Ectodermal cell (in vitro differentiated cells): ENCODE measurements at regions not wholly inside any gene's neighbourhood (a gene's known extent, or its start where the extent isn't known, plus 50 kb on each side); places are given as distances from the start of the nearest gene placed in this dataset.
"Not testable (repeated sequence)": the region's sequence is repeated elsewhere in the genome, so short reads cannot be mapped to it uniquely, and the experiment has no call there.

Source experiments
- H3K27ac ChIP-seq: 2 replicates; pipeline ENCODE4 v1.7.0; 2013; ENCODE audit warnings: mild to moderate bottlenecking, low read depth, low read length; ENCODE audit not compliant: insufficient read depth, poor library complexity, severe bottlenecking
- H3K27me3 ChIP-seq: 2 replicates; pipeline ENCODE4 v1.7.0; 2013; ENCODE audit warnings: mild to moderate bottlenecking, low read length; ENCODE audit not compliant: insufficient read depth, control insufficient read depth, poor library complexity, severe bottlenecking
- H3K36me3 ChIP-seq: one replicate; pipeline ENCODE4 v1.7.0; 2013; ENCODE audit warnings: low read length; ENCODE audit not compliant: control insufficient read depth, insufficient read depth
- H3K4me1 ChIP-seq: one replicate; pipeline ENCODE4 v1.7.0; 2013; ENCODE audit warnings: low read length; ENCODE audit not compliant: control insufficient read depth, insufficient read depth
- H3K4me3 ChIP-seq: 2 replicates; pipeline ENCODE4 v1.7.0; 2013; ENCODE audit warnings: low read depth, low read length, control low read depth; ENCODE audit not compliant: insufficient read depth
- H3K9me3 ChIP-seq: 2 replicates; pipeline ENCODE4 v1.7.0; 2013; ENCODE audit warnings: mild to moderate bottlenecking, low read length, moderate library complexity; ENCODE audit not compliant: control insufficient read depth
- WGBS, 2 experiments: methylation state at CpG; one replicate each; pipeline ENCODE4 v1.1.7; 2013; ENCODE audit warnings: missing lambda C conversion rate in 2 of 2; 5-methylcytosine and 5-hydroxymethylcytosine counted together

DNA sequence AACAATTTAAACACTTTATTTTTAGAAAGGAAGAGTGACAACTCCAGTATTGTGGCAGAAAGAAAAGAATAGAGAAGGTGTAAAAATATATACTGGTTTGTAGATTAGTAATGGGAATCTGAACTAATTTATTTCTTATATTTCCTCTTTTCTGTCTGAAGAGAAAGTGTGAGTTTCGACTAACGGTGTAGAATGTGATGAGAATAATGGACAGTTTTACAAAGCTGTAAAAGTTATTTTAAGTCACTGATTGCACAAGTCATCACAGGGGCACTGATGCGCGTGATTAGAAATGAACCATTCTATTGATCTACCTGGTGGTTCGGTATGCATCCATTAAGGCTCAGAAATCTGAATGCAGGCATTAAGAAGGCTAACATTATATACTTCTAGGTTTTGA, 158.5 kb upstream of the ATXN7L3B start:
- Histone ChIP-seq H3K27me3 (no peaks in the 10 kb centered on the region), H3K4me1 (no peaks in the 10 kb centered on the region), H3K27ac (no peak overlapping the region), H3K9me3 (no peaks in the 10 kb centered on the region), H3K4me3 (no peak overlapping the region), H3K36me3 (no peaks in the 10 kb centered on the region)
- WGBS, 2 experiments = 95 to 97% methylated on average over 5 of the region's 5 CpGs

DNA sequence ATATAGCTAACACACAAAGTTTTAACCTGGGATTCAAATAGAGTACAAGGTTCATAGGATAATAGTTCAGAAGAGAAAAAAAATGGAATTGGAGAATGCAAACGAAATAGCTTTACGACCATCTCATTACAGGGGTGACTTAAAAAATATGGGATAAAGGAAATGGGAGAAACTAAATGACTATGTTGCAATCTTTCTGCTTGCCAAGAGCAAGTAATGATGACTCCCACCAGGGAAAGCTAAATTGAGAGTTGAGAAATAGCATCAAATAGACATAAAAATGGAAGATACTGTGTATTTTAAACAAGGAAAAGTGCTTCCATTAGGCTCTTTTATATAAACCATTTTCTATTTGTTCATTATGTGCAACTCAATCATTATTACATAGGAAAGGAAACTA, 155.7 kb upstream of the ATXN7L3B start:
- Histone ChIP-seq H3K27me3 (no peaks in the 10 kb centered on the region), H3K4me1 (no peaks in the 10 kb centered on the region), H3K36me3 (no peaks in the 10 kb centered on the region), H3K9me3 (no peaks in the 10 kb centered on the region), H3K27ac (no peak overlapping the region), H3K4me3 (no peak overlapping the region)
- 95 to 98% methylated on average over 2 of the region's 2 CpGs for WGBS, 2 experiments

DNA sequence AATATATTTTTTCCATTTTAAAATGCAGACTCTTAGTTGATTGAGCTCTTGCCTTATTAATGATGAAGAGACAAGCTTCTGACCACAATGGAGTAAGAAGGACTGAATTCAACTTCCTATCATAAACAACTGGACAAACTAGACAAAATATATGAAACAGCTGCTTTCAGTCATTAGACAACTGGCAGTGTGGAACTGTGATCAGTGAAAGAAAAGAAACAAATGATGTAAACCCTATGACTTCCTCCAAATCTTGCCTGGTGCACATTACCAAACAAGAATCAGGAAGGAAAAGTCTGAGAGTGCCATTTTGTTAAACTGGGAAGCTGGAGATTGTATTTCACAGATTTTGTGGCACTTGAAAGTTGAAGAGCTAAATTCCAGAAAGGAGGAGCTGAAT, 154.7 kb upstream of the ATXN7L3B start:
- no peaks in the 10 kb centered on the region for H3K9me3 ChIP-seq
- no peaks in the 10 kb centered on the region for H3K36me3 ChIP-seq
- no peak overlapping the region for H3K4me3 ChIP-seq
- no peaks in the 10 kb centered on the region for H3K4me1 ChIP-seq
- H3K27me3 ChIP-seq = no peaks in the 10 kb centered on the region
- no peak overlapping the region for H3K27ac ChIP-seq

DNA sequence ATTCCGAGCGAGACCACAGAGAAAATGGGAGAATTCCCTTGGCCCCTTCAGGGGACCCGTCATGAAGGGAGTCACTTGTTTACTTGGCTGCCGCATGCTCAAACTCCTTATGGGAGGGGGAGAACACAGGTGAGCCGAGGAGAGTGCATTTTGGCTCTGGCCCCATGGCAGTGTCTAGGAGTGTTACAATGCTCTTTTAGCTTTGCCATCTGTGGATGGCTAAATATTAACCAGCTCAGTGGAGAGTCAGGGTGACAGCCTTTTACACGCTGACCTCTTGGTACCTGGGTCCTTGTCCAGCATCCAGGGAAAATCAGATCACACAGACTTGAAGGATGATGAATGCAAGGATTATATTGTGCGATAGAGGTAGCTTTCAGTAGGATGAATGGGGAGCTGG, 146.4 kb upstream of the ATXN7L3B start:
- 92 to 94% methylated on average over 7 of the region's 7 CpGs for WGBS, 2 experiments
- no peak overlapping the region for H3K27ac ChIP-seq
- H3K36me3 ChIP-seq = no peaks in the 10 kb centered on the region
- no peak overlapping the region for H3K4me3 ChIP-seq
- H3K4me1 ChIP-seq = no peaks in the 10 kb centered on the region
- H3K9me3 ChIP-seq = no peaks in the 10 kb centered on the region
- H3K27me3 ChIP-seq = no peaks in the 10 kb centered on the region

DNA sequence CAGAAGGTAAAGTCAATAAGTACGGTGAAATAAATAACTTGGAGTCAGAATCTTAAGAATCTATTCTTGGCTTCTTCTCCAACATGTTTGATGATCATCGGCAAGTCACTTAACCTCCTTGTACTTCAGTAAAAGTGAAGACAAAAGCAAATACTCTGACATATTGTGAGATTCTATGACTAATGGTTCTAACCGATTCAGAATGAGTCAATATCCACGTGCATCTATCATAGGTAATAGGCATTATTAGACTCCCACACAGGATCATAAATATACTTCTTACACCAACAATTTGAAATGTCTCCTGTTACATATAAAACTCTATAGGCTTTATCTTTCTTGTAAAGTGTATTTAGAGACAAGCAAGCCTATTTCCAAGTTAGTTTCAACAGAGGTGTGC, 144.4 kb upstream of the ATXN7L3B start:
- Histone ChIP-seq H3K27ac (no peak overlapping the region), H3K9me3 (no peaks in the 10 kb centered on the region), H3K36me3 (no peaks in the 10 kb centered on the region), H3K4me3 (no peak overlapping the region), H3K27me3 (no peaks in the 10 kb centered on the region), H3K4me1 (no peaks in the 10 kb centered on the region)
- WGBS, 2 experiments = 92 to 97% methylated on average over 4 of the region's 4 CpGs

DNA sequence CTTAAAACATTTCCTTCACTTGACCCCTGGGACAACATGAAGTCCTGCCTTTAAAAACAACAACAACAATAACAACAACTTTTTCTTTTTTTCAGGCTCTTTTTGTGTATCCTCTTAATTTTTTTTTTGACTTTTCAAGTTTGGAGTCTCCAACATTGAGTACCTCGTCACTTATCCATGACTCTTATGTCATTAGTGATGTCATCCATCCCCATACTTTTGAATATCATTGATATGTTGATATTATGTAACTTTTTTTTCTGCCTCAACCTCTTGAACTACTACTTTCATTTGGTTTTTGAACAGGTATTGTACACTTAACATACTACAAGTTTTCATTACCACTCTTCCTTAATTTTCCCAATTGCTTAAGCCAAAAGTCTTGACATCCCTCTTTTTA, 143.0 kb upstream of the ATXN7L3B start:
- H3K27me3 ChIP-seq = no peaks in the 10 kb centered on the region
- no peaks in the 10 kb centered on the region for H3K9me3 ChIP-seq
- H3K4me3 ChIP-seq = no peak overlapping the region
- WGBS, 2 experiments = 92 to 100% methylated on average over 1 of the region's 1 CpG
- no peak overlapping the region for H3K27ac ChIP-seq
- no peaks in the 10 kb centered on the region for H3K4me1 ChIP-seq
- H3K36me3 ChIP-seq = no peaks in the 10 kb centered on the region

DNA sequence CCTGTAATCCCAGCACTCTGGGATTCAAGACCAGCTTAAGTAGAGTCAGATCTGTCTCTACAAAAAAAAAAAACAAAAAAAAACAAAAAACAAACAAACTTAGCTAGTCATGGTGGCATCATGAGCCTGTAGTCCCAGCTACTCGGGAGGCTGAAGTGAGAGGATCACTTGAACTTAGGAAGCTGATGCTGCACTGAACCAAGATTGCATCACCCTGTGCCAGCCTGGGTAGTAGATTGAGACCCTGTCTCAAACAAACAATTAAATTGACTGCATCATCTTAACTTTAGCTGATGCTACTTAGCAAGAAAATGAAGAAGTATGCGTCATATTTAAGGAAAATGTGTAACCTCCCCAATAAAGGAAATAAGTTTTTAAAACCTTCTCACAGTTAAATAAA, 136.6 kb upstream of the ATXN7L3B start:
- Histone ChIP-seq H3K36me3 (no peaks in the 10 kb centered on the region), H3K27me3 (no peaks in the 10 kb centered on the region), H3K4me3 (no peak overlapping the region), H3K4me1 (no peaks in the 10 kb centered on the region), H3K27ac (no peak overlapping the region), H3K9me3 (no peaks in the 10 kb centered on the region)
- 83 to 100% methylated on average over 1 of the region's 2 CpGs for WGBS, 2 experiments

DNA sequence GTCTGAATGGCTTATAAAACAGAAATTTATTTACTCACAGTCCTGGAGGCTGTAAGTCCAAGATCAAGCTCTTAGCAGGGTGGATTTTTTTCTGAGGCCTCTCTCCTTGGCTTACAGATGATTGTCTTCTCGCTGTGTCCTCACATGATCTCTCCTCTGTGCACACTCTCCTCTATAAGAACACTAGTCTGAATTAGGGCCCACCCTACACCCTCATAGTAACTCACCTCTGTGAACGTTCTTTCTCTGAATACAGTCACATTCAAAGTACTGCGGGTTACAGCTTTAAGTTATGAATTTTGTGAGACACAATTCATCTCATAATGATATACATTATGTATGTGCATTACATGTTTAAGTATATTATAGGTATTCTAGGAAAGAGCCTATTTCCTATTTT, 135.7 kb upstream of the ATXN7L3B start:
- WGBS, 2 experiments = 90 to 96% methylated on average over 2 to 3 of the region's 3 CpGs
- H3K4me1 ChIP-seq = no peaks in the 10 kb centered on the region
- H3K36me3 ChIP-seq = no peaks in the 10 kb centered on the region
- no peak overlapping the region for H3K27ac ChIP-seq
- no peaks in the 10 kb centered on the region for H3K27me3 ChIP-seq
- no peak overlapping the region for H3K4me3 ChIP-seq
- no peaks in the 10 kb centered on the region for H3K9me3 ChIP-seq

DNA sequence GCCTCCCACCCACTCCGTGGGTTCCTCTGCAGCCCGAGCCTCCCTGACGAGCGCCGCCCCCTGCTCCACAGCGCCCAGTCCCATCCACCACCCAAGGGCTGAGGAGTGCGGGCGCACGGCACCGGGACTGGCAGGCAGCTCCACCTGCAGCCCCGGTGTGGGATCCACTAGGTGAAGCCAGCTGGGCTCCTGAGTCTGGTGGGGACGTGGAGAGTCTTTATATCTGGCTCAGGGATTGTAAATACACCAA, 134.5 kb upstream of the ATXN7L3B start:
- 92 to 95% methylated on average over 12 of the region's 12 CpGs for WGBS, 2 experiments
- H3K27ac ChIP-seq, H3K4me1 ChIP-seq, H3K4me3 ChIP-seq, H3K36me3 ChIP-seq, H3K27me3 ChIP-seq, H3K9me3 ChIP-seq: not testable (repeated sequence)

DNA sequence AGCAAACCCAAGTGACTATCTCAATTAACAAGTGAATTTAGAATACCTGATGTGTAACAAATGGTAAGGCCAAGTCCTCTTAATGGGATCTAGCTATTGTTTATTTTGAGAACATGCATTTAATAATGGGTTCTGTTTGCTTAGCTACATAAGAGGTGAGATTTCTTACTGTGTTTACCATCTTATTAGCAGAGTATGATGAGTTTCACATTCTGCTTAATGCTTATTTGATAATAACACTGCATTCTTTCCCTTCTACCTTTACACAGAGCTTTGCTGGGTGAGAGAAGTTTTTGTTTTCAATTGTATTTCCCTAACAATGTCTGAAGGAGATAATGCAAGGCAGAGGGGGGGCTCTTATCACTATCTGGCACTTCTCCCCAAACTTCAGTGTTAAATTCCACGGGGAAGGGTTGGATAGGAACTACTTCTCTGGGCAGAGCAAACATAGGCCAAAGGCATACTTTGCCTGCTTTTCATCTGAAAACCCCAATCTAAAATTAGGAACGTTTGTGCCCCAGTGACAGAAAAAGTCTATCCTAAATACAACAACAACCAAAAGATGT, 129.0 kb upstream of the ATXN7L3B start:
- 29 to 49% methylated on average over 2 of the region's 2 CpGs for WGBS, 2 experiments
- Histone ChIP-seq H3K27me3 (no peaks in the 10 kb centered on the region), H3K27ac (no peak overlapping the region), H3K4me1 (no peaks in the 10 kb centered on the region), H3K4me3 (no peak overlapping the region), H3K36me3 (no peaks in the 10 kb centered on the region), H3K9me3 (no peaks in the 10 kb centered on the region)

DNA sequence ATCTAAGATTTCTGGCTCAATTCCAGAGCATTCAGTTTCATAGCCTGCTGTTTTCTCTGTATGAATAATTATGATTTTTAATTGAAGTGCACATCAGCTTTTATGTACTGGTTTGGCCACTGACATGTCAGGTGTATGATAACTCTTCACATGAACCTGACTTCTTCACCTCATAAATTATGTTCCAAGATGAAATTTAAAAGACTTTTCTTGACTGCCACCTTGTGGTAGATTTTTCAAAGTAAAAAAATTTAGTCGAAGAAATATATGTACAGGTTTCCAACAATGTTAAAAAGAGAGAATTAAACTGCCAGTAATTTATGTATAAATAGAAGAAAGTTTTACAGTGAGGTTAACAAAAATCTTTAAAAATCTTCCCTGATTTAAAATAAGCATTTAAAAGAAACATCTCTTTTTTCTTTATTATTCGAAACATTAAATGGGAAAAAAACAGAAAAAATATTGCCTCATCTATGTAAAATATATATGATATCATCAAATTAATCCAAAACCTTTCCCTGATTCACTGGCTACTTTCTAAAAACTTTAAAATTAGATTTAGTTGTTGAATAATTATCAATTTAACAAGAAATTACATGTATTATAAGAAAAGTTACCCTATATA, 124.9 kb upstream of the ATXN7L3B start:
- no peaks in the 10 kb centered on the region for H3K36me3 ChIP-seq
- no peaks in the 10 kb centered on the region for H3K9me3 ChIP-seq
- no peak overlapping the region for H3K27ac ChIP-seq
- no peak overlapping the region for H3K4me3 ChIP-seq
- H3K4me1 ChIP-seq = no peaks in the 10 kb centered on the region
- H3K27me3 ChIP-seq = no peaks in the 10 kb centered on the region
- WGBS, 2 experiments = no CpG with 5 or more reads among the region's 2 CpGs
